Adrenal gland (tissue), 9 donors: ENCODE measurements at regions not wholly inside any gene's neighbourhood (a gene's known extent, or its start where the extent isn't known, plus 50 kb on each side); places are given as distances from the start of the nearest gene placed in this dataset.

Experiments used
- DNase-seq, 7 donors: peaks; one replicate each; pipeline ENCODE4 v3.0.0-alpha.2; 2019 to 2020
- H3K27ac ChIP-seq, 5 donors: fragments of 200-600 bp; sonication (generic) in 4 of 5; 1 replicate in 3 of 5; 2 replicates in 2 of 5; pipeline versions ENCODE4 v1.5.1 to v1.8.0; 2016 to 2020; ENCODE audit warnings: mild to moderate bottlenecking in 1 of 5
- H3K27me3 ChIP-seq: fragments of 200-600 bp; 2 replicates; pipeline ENCODE4 v1.8.0; 2021
- H3K36me3 ChIP-seq, 2 donors: fragments of 200-600 bp; replicated peaks in 1 of 2; 1 replicate in 1 of 2; 2 replicates in 1 of 2; pipeline versions ENCODE4 v1.5.1 to v1.8.0; 2018 to 2022
- H3K4me1 ChIP-seq, 2 donors: fragments of 200-600 bp; replicated peaks in 1 of 2; 1 replicate in 1 of 2; 2 replicates in 1 of 2; pipeline versions ENCODE4 v1.5.1 to v1.8.0; 2018 to 2021
- H3K4me3 ChIP-seq, 4 donors: fragments of 200-600 bp; sonication (generic) in 3 of 4; one replicate each; pipeline ENCODE4 v1.5.1; 2016 to 2018
- H3K9me3 ChIP-seq, 3 donors: fragments of 200-600 bp; sonication (generic) in 1 of 3; replicated peaks in 1 of 3; 1 replicate in 2 of 3; 2 replicates in 1 of 3; pipeline versions ENCODE4 v1.5.1 to v1.8.0; 2016 to 2021
- CTCF ChIP-seq, 6 experiments: fragments of 450-650 bp in 4 of 6; fragments of 200-600 bp in 2 of 6; sonication (generic) in 1 of 6; IDR thresholded peaks; 1 replicate in 5 of 6; 2 replicates in 1 of 6; pipeline versions ENCODE4 v1.5.1 to v1.8.0; 2016 to 2021; ENCODE audit warnings: antibody characterized with exemption in 6 of 6, mild to moderate bottlenecking in 2 of 6, moderate library complexity in 1 of 6
- POLR2A ChIP-seq, 2 donors: fragments of 450-650 bp; IDR thresholded peaks; one replicate each; pipeline ENCODE4 v1.6.1; 2017; ENCODE audit warnings: antibody characterized with exemption in 2 of 2, mild to moderate bottlenecking in 2 of 2, moderate library complexity in 1 of 2
- WGBS, 4 donors: extraction: QIAGEN DNeasy Blood & Tissue Kit in 2 of 4; methylation state at CpG; one replicate each; pipeline versions ENCODE4 v1.1.5 to v1.1.7; 2013 to 2017; 5-methylcytosine and 5-hydroxymethylcytosine counted together
- intact Hi-C, 2 donors: fragments of 100-400 bp; cut with DNase I; formaldehyde crosslinking; loops; one replicate each; pipeline versions ENCODE4 v1.14.1 to v1.15.0; 2022 to 2023
- donor health status: healthy with polysubstance abuse.
- donor health status: Bipolar disorder and iron deficiency.
- donor health status: DM: yes; HTN: yes; CAD: no.
- donor health status: DM: no; HTN: no; CAD: no.
- donor health status: DM: no; HTN: no; CAD: no.

- DNase-seq = no peak
- WGBS, 4 donors = 77 to 95% (median 91%) methylated on average over 4 of the region's 4 CpGs
- Histone ChIP-seq H3K4me3 (no peak overlapping the region), H3K27me3 (no peaks in the 10 kb centered on the region), H3K9me3 (no peaks in the 10 kb centered on the region), H3K4me1 (no peaks in the 10 kb centered on the region), H3K36me3 (no peaks in the 10 kb centered on the region), H3K27ac (no peak overlapping the region)
- no peak for TF ChIP-seq CTCF (IDR thresholded peaks at IDR 0.05)
- TF ChIP-seq POLR2A (IDR thresholded peaks at IDR 0.05) = no peak
- intact Hi-C loops = no loop called here
Measured at GRCh38 chr4:129230846-129231245, 134.9 kb downstream of the C4orf33 start.

- no peak for TF ChIP-seq CTCF (IDR thresholded peaks at IDR 0.05)
- TF ChIP-seq POLR2A (IDR thresholded peaks at IDR 0.05) = no peak
- Histone ChIP-seq H3K27ac (no peak overlapping the region), H3K9me3 (no peaks in the 10 kb centered on the region), H3K27me3 (no peaks in the 10 kb centered on the region), H3K4me1 (no peaks in the 10 kb centered on the region), H3K36me3 (no peaks in the 10 kb centered on the region), H3K4me3 (no peak overlapping the region)
- intact Hi-C loops = no loop called here
- WGBS, 4 donors = 59 to 77% (median 64%) methylated on average over 2 of the region's 2 CpGs
- no peak for DNase-seq
Measured at GRCh38 chr4:129231945-129232588, 136.1 kb downstream of the C4orf33 start.

- Histone ChIP-seq H3K4me1 (no peaks in the 10 kb centered on the region), H3K9me3 (no peaks in the 10 kb centered on the region), H3K27ac (no peak overlapping the region), H3K27me3 (no peaks in the 10 kb centered on the region), H3K36me3 (no peaks in the 10 kb centered on the region), H3K4me3 (no peak overlapping the region)
- WGBS, 4 donors = 49 to 58% (median 55%) methylated on average over 3 of the region's 3 CpGs
- intact Hi-C loops = no loop called here
- TF ChIP-seq CTCF (IDR thresholded peaks at IDR 0.05) = no peak
- no peak for DNase-seq
Measured at GRCh38 chr4:129232589-129233337, 136.8 kb downstream of the C4orf33 start.

- WGBS, 4 donors = 62 to 90% (median 78%) methylated on average over 1 of the region's 1 CpG
- no peaks in the 10 kb centered on the region for H3K36me3 ChIP-seq
- TF ChIP-seq POLR2A (IDR thresholded peaks at IDR 0.05) = no peak
- TF ChIP-seq CTCF (IDR thresholded peaks at IDR 0.05) = no peak
- intact Hi-C loops = no loop called here
- no peaks in the 10 kb centered on the region for H3K27me3 ChIP-seq
- H3K27ac ChIP-seq = no peak overlapping the region
- no peak for DNase-seq
- no peak overlapping the region for H3K4me3 ChIP-seq
- no peaks in the 10 kb centered on the region for H3K4me1 ChIP-seq
- no peaks in the 10 kb centered on the region for H3K9me3 ChIP-seq
Measured at GRCh38 chr4:129233691-129234090, 137.7 kb downstream of the C4orf33 start.
